Natural killer cell treated with Interleukin-12 subunit alpha and Interleukin-12 subunit beta and Interleukin-15 and Interleukin-18, amount 100 ng/mL, for 72 hours (primary cell): ENCODE measurements at regions not wholly inside any gene's neighbourhood (a gene's known extent, or its start where the extent isn't known, plus 50 kb on each side); places are given as distances from the start of the nearest gene placed in this dataset.

ENCODE experiments used
- ATAC-seq, 2 donors: fragments of 150-1000 bp; cut with Tn5 transposase in 1 of 2; sonication (Bioruptor Pico), chemical (Tn5 transposase) in 1 of 2; 2 replicates each; pipeline ENCODE4 v1.10.0; 2021
- DNase-seq: peaks from one replicate; pipeline ENCODE4 v3.0.0; 2022; ENCODE audit warnings: low spot score
- H3K27ac Mint-ChIP-seq, 2 donors: 1 replicate in 1 of 2; 2 replicates in 1 of 2; pipeline ENCODE4 v1.8.0; 2022; ENCODE audit warnings: mixed read lengths in 2 of 2, mild to moderate bottlenecking in 1 of 2, moderate library complexity in 1 of 2
- H3K27me3 Mint-ChIP-seq, 2 donors: 1 replicate in 1 of 2; 2 replicates in 1 of 2; pipeline ENCODE4 v1.8.0; 2022; ENCODE audit warnings: mixed read lengths in 2 of 2
- H3K36me3 Mint-ChIP-seq: one replicate; pipeline ENCODE4 v1.8.0; 2022; ENCODE audit warnings: mixed read lengths
- H3K4me1 Mint-ChIP-seq, 2 donors: 1 replicate in 1 of 2; 2 replicates in 1 of 2; pipeline ENCODE4 v1.8.0; 2022; ENCODE audit warnings: low read depth in 2 of 2, mixed read lengths in 2 of 2, mild to moderate bottlenecking in 1 of 2
- H3K4me3 Mint-ChIP-seq: one replicate; pipeline ENCODE4 v1.8.0; 2022; ENCODE audit warnings: mixed read lengths
- H3K9me3 Mint-ChIP-seq: 2 replicates; pipeline ENCODE4 v1.8.0; 2022; ENCODE audit warnings: mixed read lengths

DNA sequence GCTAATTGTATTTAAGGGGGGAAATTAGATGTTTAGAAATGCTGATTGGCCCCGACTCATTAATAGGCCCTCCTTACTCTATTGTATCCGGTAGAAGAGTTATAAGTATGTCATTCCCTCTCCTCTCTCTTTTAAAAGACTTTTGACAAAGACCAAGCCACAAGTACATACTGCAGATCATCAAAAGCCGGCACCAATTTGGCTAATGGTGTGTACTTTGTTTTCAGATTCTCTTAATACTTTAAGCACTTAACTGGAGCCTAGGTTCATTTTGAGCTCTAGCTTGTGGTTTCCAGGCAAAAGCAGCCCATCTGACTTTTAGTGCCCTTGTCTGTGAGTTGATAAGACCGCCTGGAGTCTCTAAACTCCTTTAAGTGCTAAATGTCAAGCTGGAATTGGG lies 210.0 kb upstream of the LYZL1 start:
- Mint-ChIP-seq H3K9me3 (no peaks in the 10 kb centered on the region), H3K4me3 (no peak overlapping the region), H3K27ac (no peak overlapping the region), H3K4me1 (no peaks in the 10 kb centered on the region), H3K36me3 (no peaks in the 10 kb centered on the region), H3K27me3 (peaks cover 0 to 1% of the 10 kb centered on the region in 2 donors)
- ATAC-seq, result no peak
- DNase-seq, result no peak

DNA sequence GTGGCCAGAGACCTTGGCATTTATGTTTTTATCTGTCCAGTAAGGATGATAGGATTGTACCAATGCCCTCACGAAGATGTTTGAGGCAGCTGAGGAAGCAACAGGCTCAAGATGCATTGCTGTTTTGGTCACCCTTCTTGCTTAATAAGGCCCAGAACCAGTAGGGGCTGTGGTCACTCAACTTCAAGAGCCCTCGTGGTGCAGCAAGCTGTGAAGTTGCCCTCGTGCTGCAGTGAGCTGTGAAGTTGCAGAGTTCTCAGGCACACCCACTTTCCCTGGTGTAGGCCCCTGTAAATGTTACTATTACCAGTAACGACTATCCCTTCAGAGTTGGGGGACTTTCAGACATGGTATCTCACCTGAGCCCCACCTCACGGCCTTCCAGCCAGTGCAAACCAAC lies 207.6 kb upstream of the LYZL1 start:
- H3K4me3 Mint-ChIP-seq, result no peak overlapping the region
- no peaks in the 10 kb centered on the region for H3K9me3 Mint-ChIP-seq
- no peaks in the 10 kb centered on the region for H3K4me1 Mint-ChIP-seq
- no peak for ATAC-seq
- H3K27ac Mint-ChIP-seq, result no peak overlapping the region
- no peaks in the 10 kb centered on the region for H3K36me3 Mint-ChIP-seq
- H3K27me3 Mint-ChIP-seq, result peaks cover 0 to 3% of the 10 kb centered on the region in 2 donors
- no peak for DNase-seq

DNA sequence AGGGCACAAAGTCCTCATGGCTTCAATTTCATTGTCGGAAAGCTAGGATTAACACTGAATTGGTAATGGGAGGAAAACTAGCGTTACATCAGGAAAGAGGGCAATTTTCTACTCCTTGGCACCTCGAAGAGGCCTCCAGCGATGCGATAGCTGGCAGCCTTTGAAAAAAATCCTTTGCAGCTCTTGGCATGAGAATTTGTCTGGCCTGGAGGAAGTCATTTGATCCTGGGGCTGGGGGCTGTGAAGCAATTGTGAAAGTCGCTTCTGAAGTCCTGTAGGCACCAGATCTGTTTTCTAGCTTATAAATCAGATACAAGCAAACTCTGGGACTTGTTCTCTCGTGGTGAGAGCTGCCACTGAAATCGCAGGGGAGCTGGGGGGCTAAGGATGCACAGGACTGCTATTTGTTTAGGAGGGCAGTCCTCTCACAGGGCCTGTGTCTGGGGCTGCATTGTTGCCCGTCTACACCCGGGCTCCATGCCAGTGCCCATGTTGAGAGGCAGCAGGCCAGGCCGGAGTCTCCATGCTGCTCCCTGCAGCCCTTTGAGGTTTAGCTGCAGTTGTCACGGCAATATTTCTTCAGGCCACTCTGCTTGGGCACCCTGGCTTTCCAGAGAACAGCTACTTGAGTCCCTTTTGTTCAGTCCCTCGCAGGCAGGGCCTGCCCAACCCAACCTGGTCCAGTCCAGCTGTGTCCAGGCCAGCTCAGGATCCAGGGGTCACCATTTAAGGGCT lies 206.8 kb upstream of the LYZL1 start:
- H3K36me3 Mint-ChIP-seq, result no peaks in the 10 kb centered on the region

DNA sequence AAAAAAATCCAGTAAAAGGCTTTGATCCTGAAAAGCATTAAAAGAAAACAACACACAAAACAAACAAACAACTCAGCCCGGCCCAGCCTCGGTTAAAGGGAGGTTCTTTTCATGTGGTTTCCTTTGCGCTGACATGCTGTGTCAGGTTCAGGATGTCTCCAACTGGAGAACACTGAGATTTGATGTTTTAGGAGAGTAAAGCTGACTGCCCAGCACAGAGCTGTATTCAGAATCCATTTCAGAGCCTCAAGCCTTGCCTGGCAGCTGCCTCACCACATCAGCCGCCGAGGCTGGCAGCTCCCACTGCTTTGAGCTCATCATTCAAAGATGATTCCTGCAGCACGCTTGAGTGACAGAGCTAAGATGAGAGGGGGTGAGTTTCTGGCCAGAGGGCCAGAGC lies 205.8 kb upstream of the LYZL1 start:
- no peak overlapping the region for H3K4me3 Mint-ChIP-seq
- no peaks in the 10 kb centered on the region for H3K4me1 Mint-ChIP-seq
- ATAC-seq (peak in 1 of 2 donors; percentile 12), DNase-seq (no peak)
- H3K27me3 Mint-ChIP-seq, result peaks cover 0 to 3% of the 10 kb centered on the region in 2 donors
- no peaks in the 10 kb centered on the region for H3K9me3 Mint-ChIP-seq
- H3K27ac Mint-ChIP-seq, result no peak overlapping the region
- H3K36me3 Mint-ChIP-seq, result no peaks in the 10 kb centered on the region

More for the DNA sequence above, 206.8 kb upstream of the LYZL1 start:
- ATAC-seq (peak in 1 of 2 donors; percentile 51), DNase-seq (no peak)
- no peaks in the 10 kb centered on the region for H3K4me1 Mint-ChIP-seq
- H3K9me3 Mint-ChIP-seq, result no peaks in the 10 kb centered on the region
- no peak overlapping the region for H3K4me3 Mint-ChIP-seq
- H3K27me3 Mint-ChIP-seq, result peaks cover 0 to 3% of the 10 kb centered on the region in 2 donors
- H3K27ac Mint-ChIP-seq, result no peak overlapping the region

DNA sequence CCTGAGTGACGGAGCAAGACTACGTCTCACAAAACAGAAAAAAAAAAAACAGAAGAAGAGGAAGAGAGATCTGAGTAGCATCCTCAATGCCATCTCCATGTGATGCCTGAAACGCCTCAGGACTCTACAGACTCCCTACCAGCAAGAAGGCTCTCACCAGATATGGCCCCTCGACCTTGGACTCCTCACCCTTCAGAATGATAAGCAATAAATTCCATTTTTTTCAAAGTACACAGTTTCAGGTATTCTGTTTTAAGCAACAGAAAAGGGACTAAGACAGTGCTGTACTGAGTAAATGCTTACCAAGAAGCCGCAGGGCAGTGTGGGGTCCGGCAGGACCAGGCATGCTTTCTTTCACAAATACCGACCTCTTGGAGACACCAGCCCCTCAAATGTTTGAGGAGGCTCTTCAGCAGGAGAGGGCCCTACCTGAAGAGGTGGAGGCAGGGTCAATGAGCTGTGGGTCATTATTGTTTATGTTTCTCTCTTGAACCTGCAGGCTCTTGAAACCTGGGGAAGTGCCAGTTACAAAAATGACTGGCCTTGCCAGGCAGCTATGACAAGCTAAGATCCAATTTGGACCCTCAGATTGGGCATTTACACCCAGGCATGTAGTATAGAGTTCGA lies 204.1 kb upstream of the LYZL1 start:
- Mint-ChIP-seq H3K36me3 (no peaks in the 10 kb centered on the region), H3K27me3 (peaks cover 6 to 7% of the 10 kb centered on the region in 2 donors), H3K4me1 (no peaks in the 10 kb centered on the region), H3K9me3 (no peaks in the 10 kb centered on the region), H3K4me3 (no peak overlapping the region), H3K27ac (no peak overlapping the region)
- no peak for DNase-seq
- ATAC-seq, result no peak

DNA sequence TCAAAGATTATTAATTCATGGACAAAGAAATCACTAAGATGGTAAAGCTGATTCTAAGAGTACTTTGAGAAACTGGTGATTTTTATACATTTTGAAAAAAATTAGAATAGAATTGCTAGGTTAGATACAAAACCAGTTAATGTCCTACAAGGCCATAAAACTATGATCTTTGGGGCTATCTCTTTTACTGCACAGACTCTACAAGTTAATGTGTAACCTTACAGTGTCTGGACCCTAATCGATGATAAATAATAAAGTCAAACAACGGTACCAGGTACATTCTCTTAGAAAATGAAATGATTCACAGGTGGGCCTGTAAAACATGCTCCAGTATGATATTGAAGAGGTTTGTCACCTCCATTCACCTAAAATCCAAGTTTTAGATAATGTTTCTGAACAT lies 199.8 kb upstream of the LYZL1 start:
- DNase-seq (no peak), ATAC-seq (no peak)
- Mint-ChIP-seq H3K9me3 (no peaks in the 10 kb centered on the region), H3K4me3 (no peak overlapping the region), H3K27ac (no peak overlapping the region), H3K27me3 (peaks cover 8 to 9% of the 10 kb centered on the region in 2 donors), H3K36me3 (no peaks in the 10 kb centered on the region), H3K4me1 (no peaks in the 10 kb centered on the region)

DNA sequence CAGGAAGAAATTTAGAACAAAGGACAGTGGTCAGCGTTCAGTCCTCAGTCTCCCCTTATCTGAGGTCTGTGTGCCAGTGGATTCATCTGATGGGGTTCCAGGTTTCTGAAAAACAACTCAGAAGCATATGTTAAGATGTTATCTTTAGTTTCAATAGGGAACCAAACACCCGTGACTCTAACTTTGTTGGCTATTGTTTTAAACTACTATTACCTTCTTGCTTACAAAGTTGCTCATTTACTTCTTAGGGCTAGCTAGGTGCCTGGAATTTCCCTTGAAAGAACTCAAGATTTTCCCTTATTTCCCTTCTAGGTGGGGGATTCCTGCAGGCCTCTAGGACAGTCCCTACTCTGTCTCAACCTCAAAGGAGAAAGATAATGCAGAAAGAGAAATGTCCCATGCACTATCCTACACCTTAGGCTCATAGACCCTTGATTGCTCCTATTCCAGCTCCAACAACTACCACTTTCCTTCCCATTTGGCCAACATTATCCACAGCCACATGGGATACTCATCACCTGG lies 192.5 kb upstream of the LYZL1 start:
- H3K27me3 Mint-ChIP-seq, result peaks cover 0 to 2% of the 10 kb centered on the region in 2 donors
- H3K4me1 Mint-ChIP-seq, result no peaks in the 10 kb centered on the region
- ATAC-seq (no peak), DNase-seq (no peak)
- H3K36me3 Mint-ChIP-seq, result no peaks in the 10 kb centered on the region
- no peak overlapping the region for H3K27ac Mint-ChIP-seq
- H3K4me3 Mint-ChIP-seq, result no peak overlapping the region
- H3K9me3 Mint-ChIP-seq, result peaks cover 2% of the 10 kb centered on the region

DNA sequence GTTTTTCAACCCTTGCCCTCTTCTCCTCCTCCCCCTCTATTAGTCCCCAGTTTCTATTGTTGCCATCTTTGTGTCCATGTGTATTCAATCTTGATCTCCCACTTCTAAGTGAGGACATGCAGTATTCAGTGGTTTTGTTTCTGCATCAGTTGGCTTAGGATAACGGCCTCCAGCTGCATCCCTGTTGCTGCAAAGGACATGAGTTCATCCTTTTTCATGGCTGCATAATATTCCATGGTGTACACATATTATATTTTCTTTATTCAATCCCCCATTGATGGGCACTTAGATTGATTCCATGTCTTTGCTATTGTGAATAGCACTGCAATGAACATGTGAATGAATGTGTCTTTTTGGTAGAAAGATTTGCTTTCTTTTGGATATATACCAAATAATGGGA lies 190.4 kb upstream of the LYZL1 start:
- no peaks in the 10 kb centered on the region for H3K36me3 Mint-ChIP-seq
- DNase-seq, result no peak
- H3K4me1 Mint-ChIP-seq, result no peaks in the 10 kb centered on the region
- no peak overlapping the region for H3K27ac Mint-ChIP-seq
- no peak for ATAC-seq
- peaks cover 2% of the 10 kb centered on the region for H3K9me3 Mint-ChIP-seq
- H3K27me3 Mint-ChIP-seq, result peaks cover 6 to 9% of the 10 kb centered on the region in 2 donors
- no peak overlapping the region for H3K4me3 Mint-ChIP-seq

DNA sequence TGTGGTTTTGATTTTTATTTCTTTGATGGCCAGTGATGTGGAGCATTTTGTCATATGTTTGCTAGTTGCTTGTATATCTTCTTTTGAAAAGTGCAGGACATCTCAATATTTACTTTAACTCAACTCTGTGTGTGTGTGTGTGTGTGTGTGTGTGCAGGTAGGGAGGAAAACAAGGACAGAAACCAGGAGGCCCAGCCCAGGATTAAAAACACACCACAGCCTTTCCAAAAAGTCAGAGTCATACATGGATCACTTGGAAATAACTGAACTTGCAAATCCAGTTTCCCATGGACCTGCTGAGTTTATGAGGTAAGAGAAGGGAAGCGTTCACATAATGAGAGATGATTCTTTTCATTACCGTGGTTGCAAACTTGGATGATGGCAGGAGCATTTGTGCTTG lies 189.9 kb upstream of the LYZL1 start:
- Mint-ChIP-seq H3K4me3 (no peak overlapping the region), H3K4me1 (no peaks in the 10 kb centered on the region), H3K27me3 (peaks cover 8 to 9% of the 10 kb centered on the region in 2 donors), H3K27ac (no peak overlapping the region), H3K36me3 (no peaks in the 10 kb centered on the region), H3K9me3 (peaks cover 2% of the 10 kb centered on the region)
- no peak for DNase-seq
- ATAC-seq, result no peak

DNA sequence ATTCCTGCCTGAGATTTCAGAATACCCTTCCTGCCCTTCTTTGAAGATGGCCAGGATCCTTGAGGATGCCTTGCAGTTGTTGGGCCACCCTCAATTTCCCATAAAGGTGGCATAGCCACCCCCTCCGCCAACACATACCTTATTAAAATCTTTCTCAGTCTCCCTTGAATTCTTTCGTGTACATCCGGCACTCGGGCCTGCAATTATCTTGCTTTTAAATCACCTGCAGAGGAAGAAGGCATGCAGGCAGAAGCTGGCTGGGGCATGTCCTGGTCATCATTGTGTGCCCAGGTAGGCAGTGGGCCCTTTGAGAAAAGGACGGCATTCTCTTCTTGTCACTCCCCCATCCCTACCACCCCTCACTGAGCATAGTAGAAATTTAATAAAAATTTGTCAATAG lies 189.5 kb upstream of the LYZL1 start:
- no peaks in the 10 kb centered on the region for H3K4me1 Mint-ChIP-seq
- no peak overlapping the region for H3K4me3 Mint-ChIP-seq
- ATAC-seq, result no peak
- no peak for DNase-seq
- H3K27ac Mint-ChIP-seq, result no peak overlapping the region
- H3K9me3 Mint-ChIP-seq, result peaks cover 2% of the 10 kb centered on the region
- H3K36me3 Mint-ChIP-seq, result no peaks in the 10 kb centered on the region
- H3K27me3 Mint-ChIP-seq, result peaks cover 7 to 13% of the 10 kb centered on the region in 2 donors

DNA sequence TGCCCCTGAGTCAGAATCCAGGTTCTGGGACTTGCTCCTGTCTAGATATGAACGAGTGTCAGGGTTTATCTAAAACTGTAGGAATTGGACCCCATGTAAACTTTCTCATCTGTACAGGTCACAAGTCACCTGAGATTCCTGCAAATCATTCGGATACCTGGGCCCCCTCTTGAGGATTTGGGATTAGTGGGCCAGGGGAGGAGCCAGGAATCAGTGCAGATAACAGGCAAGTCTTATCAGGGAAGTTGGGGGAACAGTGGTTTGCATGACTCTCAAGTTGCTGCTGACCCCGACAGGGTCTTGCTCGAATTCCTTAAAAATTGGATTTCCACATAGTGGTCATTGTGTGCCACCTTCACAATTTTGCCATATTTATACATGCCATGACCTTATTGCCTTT lies 188.4 kb upstream of the LYZL1 start:
- no peak for ATAC-seq
- peaks cover 9 to 16% of the 10 kb centered on the region in 2 donors for H3K27me3 Mint-ChIP-seq
- no peak overlapping the region for H3K27ac Mint-ChIP-seq
- no peak overlapping the region for H3K4me3 Mint-ChIP-seq
- no peak for DNase-seq
- H3K9me3 Mint-ChIP-seq, result peaks cover 2% of the 10 kb centered on the region
- H3K4me1 Mint-ChIP-seq, result no peaks in the 10 kb centered on the region
- no peaks in the 10 kb centered on the region for H3K36me3 Mint-ChIP-seq

DNA sequence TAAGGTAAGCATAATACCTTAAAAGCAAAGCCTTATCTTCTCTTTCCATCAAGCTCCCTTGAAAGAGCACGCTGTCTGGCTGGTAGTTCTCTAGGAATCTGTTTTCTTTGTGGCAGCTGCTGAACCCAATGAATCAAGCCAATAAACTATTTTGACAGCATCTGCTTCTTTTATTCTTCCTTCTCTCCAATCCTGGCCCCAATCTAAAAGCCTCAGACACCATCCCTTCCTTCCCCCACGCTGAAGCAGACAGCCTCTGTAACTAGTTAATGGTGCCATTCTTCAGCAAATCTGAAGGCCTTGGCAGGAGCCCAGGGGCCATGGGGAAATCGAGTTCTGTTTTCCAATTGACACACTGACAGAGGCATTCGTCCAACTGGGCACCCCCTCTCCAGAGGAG lies 186.6 kb upstream of the LYZL1 start:
- Mint-ChIP-seq H3K27me3 (peaks cover 9 to 16% of the 10 kb centered on the region in 2 donors), H3K9me3 (peaks cover 2% of the 10 kb centered on the region)

DNA sequence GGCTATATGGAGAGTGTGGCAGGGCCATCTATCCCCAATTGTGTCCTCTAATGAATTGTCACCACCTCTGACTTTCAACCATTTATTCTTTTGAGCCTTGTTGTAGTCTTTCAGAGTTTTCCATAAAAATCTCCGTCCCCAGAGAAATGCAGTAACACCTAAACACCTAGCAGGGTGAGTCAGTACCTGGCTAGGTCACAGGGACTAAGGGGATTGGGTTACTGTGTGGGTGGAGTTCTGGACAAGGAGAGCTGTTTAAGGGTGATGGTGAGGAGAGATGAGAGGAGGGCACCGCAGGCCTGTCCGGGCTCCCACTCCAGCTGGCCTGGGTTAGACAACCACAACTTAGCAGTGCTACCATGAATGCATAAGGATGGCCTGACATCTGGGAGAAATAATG lies 186.2 kb upstream of the LYZL1 start:
- peak in 1 of 2 donors; percentile 20 for ATAC-seq
- H3K4me1 Mint-ChIP-seq, result no peaks in the 10 kb centered on the region

More for the DNA sequence above, 186.6 kb upstream of the LYZL1 start:
- Mint-ChIP-seq H3K27ac (no peak overlapping the region), H3K4me1 (no peaks in the 10 kb centered on the region), H3K4me3 (no peak overlapping the region), H3K36me3 (no peaks in the 10 kb centered on the region)
- DNase-seq (no peak), ATAC-seq (peak in 1 of 2 donors; percentile 46)

DNA sequence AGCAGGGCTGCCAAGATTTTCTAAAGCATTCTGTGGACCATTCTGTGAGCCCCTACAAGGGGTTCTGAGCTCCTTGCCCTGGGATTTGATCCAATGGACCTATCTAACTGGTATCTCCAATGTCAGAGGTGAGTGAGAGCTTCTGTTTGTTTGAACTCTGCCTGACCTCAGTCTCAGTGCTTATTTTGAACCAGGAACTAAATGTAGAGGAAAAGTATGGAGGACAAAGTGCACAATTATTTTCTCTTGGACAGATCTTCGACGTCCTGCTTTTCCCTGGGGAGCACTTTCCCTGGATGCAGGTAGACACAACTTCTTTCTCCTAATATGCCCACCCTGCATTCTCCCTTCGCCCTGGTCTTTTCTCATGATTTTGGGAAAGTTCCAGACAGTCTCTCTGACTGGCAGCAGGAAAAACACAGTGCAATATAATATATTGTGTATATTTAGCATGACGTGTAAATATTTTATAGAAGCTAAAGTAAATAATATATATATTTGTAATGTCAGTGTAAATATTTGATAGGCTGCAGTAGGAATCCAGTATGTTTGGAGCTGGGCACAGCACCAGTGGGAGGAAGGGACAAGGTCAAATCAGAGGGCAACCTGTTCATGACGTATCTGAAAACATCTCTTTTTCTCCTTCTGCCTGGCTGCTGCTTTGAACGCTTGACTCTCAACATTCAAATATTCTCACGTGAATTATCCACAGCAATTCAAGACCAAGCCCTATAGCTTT lies 184.0 kb upstream of the LYZL1 start:
- DNase-seq (no peak), ATAC-seq (no peak)
- Mint-ChIP-seq H3K9me3 (no peaks in the 10 kb centered on the region), H3K36me3 (no peaks in the 10 kb centered on the region), H3K4me1 (no peaks in the 10 kb centered on the region), H3K27me3 (peaks cover 11 to 21% of the 10 kb centered on the region in 2 donors), H3K4me3 (no peak overlapping the region), H3K27ac (no peak overlapping the region)

More for the DNA sequence above, 186.2 kb upstream of the LYZL1 start:
- H3K27ac Mint-ChIP-seq, result no peak overlapping the region
- no peak for DNase-seq
- no peaks in the 10 kb centered on the region for H3K36me3 Mint-ChIP-seq
- H3K4me3 Mint-ChIP-seq, result no peak overlapping the region
- H3K27me3 Mint-ChIP-seq, result peaks cover 9 to 16% of the 10 kb centered on the region in 2 donors
- peaks cover 2% of the 10 kb centered on the region for H3K9me3 Mint-ChIP-seq
